ENCODE measurements at regions not wholly inside any gene's neighbourhood (a gene's known extent, or its start where the extent isn't known, plus 50 kb on each side); places are given as distances from the start of the nearest gene placed in this dataset.
"Not testable (repeated sequence)": the region's sequence is repeated elsewhere in the genome, so short reads cannot be mapped to it uniquely, and the experiment has no call there.

GRCh38 chr15:85233791-85234325 is 146.5 kb upstream of the AKAP13 start:
- TF ChIP-seq CTCF, EP300, POLR2A (IDR thresholded peaks at IDR 0.05): not testable (repeated sequence)
